SJCRH30 (cell line): ENCODE measurements at regions not wholly inside any gene's neighbourhood (a gene's known extent, or its start where the extent isn't known, plus 50 kb on each side); places are given as distances from the start of the nearest gene placed in this dataset.
A peak's percentile ranks its signal among the peaks of the same experiment; 100 is the strongest.
"Not testable (repeated sequence)": the region's sequence is repeated elsewhere in the genome, so short reads cannot be mapped to it uniquely, and the experiment has no call there.

ENCODE experiments used
- DNase-seq, 2 experiments: peaks; one replicate each; pipeline ENCODE4 v3.0.0-alpha.2; 2015 to 2020
- H3K27ac ChIP-seq: fragments of 250-450 bp; sonication (Bioruptor Pico); 2 replicates; pipeline ENCODE4 v1.5.1; 2020; ENCODE audit warnings: mild to moderate bottlenecking, moderate library complexity
- H3K27me3 ChIP-seq: fragments of 250-450 bp; sonication (Bioruptor Pico); 2 replicates; pipeline ENCODE4 v1.5.1; 2020; ENCODE audit warnings: mild to moderate bottlenecking, moderate library complexity
- H3K36me3 ChIP-seq: fragments of 250-450 bp; sonication (Bioruptor Pico); 2 replicates; pipeline ENCODE4 v1.5.1; 2020; ENCODE audit warnings: mild to moderate bottlenecking, moderate library complexity
- H3K4me1 ChIP-seq: fragments of 250-450 bp; sonication (Bioruptor Pico); 2 replicates; pipeline ENCODE4 v1.5.1; 2020; ENCODE audit warnings: mild to moderate bottlenecking, moderate library complexity
- H3K4me3 ChIP-seq: fragments of 250-450 bp; sonication (Bioruptor Pico); 2 replicates; pipeline ENCODE4 v1.5.1; 2020; ENCODE audit warnings: mild to moderate bottlenecking, moderate library complexity
- H3K9me3 ChIP-seq: fragments of 250-450 bp; sonication (Bioruptor Pico); replicated peaks from 2 replicates; pipeline ENCODE4 v1.5.1; 2020; ENCODE audit warnings: mild to moderate bottlenecking, moderate library complexity

DNA sequence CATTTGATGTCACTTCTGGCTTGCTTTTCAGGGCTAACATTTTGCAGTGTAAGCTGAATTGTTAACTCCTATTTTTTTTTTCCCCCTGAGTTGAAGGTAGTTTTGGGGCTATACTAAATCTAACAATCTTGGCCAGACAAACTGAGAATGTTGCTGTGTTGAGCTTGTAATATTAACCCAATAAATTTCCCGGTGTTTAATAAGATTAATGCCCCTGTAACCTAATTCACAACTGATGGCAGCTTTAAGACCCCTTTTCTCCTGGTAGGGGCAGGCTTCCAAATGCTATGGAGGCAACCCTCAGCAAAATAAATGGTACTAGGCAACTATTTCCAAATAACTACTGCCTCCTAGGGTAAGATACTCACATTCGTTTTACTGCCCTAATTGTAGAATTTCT, 549.6 kb upstream of the KIF2B start:
- H3K27me3 ChIP-seq = no peaks in the 10 kb centered on the region
- H3K4me3 ChIP-seq = no peak overlapping the region
- H3K27ac ChIP-seq = no peak overlapping the region
- no peak for DNase-seq
- H3K36me3 ChIP-seq = no peaks in the 10 kb centered on the region
- no peaks in the 10 kb centered on the region for H3K9me3 ChIP-seq
- H3K4me1 ChIP-seq = no peaks in the 10 kb centered on the region

- Histone ChIP-seq H3K9me3 (no peaks in the 10 kb centered on the region), H3K4me3 (no peak overlapping the region), H3K27ac (no peak overlapping the region), H3K36me3 (no peaks in the 10 kb centered on the region), H3K27me3 (no peaks in the 10 kb centered on the region), H3K4me1 (no peaks in the 10 kb centered on the region)
- no peak for DNase-seq
Measured at GRCh38 chr17:53270936-53271335, 551.8 kb upstream of the KIF2B start.

DNA sequence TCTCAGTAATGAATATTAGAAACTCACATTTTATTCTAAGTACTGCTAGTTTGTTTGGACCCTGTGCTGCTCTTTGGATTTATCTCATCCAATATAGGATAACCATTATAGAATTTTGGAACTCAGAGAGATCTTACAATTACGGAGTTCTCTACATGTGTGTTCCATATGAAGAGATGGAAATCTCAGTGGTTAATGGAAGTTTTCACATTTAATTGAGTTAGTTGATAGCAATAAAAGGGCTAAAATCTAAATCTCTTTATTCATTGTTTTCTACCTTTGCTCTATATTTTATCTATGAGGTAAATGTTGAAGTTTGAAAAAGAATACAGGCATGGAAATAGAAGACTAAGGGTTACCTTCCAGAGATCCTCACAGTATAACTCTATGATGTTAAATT, 558.0 kb upstream of the KIF2B start:
- Histone ChIP-seq H3K27ac (no peak overlapping the region), H3K27me3 (no peaks in the 10 kb centered on the region), H3K4me1 (no peaks in the 10 kb centered on the region), H3K4me3 (no peak overlapping the region), H3K9me3 (no peaks in the 10 kb centered on the region), H3K36me3 (no peaks in the 10 kb centered on the region)
- DNase-seq = no peak

DNA sequence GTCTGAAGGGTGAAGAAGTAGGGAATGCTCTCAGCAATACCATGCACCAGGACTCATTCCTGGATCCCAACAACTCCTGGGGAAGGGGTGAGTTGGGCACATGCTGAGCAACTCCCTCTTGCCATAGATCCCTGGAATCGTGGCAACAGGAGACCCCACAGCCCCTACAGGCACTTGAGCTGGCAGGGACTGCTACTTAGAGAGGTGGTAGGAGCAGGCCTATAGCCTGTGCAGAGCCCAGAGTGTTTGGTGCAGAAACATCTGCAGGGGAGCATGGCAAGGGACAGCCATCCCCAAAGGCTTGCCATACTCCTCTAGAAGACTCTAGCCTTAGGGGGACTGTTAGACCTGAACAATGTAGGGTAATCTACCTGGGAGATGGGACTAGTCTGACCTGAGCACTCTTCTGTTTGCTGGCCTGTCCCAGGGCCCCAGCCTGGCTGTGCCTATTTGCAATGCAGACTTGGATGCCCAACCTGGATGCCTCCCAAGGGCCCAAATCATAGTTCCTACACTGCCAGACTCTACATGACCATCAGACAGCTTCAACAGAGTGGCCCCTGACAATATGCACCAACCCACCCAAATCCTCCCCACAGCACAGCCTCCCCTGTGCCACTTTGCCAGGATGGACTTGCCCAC, 568.6 kb upstream of the KIF2B start:
- no peak for DNase-seq
- no peaks in the 10 kb centered on the region for H3K4me1 ChIP-seq
- no peaks in the 10 kb centered on the region for H3K9me3 ChIP-seq
- H3K27me3 ChIP-seq = no peaks in the 10 kb centered on the region
- no peaks in the 10 kb centered on the region for H3K36me3 ChIP-seq
- no peak overlapping the region for H3K27ac ChIP-seq
- H3K4me3 ChIP-seq = no peak overlapping the region

DNA sequence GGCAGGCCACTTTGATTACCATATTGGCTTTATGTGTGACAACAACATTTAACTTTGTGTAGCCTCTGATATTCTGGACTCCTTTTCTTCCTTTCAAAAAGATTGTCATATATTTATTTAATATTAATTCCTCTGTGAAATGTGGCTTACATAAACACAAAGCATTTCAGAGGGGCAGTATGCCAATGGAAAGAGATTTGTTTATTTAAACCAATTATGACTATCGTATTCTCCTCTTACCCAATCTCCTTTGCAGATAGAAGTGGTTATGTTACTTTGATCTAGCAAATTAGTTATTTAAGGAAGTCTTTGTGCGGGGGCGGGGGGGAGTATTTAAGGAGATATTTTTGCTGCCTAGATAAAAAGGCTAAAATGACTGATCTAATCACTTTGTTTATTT, 573.7 kb upstream of the KIF2B start:
- Histone ChIP-seq H3K27ac (no peak overlapping the region), H3K4me1 (peaks cover 4% of the 10 kb centered on the region; the same call in 1 of the 2 replicates), H3K27me3 (no peaks in the 10 kb centered on the region), H3K36me3 (no peaks in the 10 kb centered on the region), H3K9me3 (no peaks in the 10 kb centered on the region), H3K4me3 (no peak overlapping the region)
- no peak for DNase-seq

GRCh38 chr17:53234138-53234537, 588.6 kb upstream of the KIF2B start:
- Histone ChIP-seq H3K27me3 (no peaks in the 10 kb centered on the region), H3K27ac (no peak overlapping the region), H3K4me1 (no peaks in the 10 kb centered on the region), H3K36me3 (no peaks in the 10 kb centered on the region), H3K4me3 (no peak overlapping the region), H3K9me3 (no peaks in the 10 kb centered on the region)
- DNase-seq = no peak

DNA sequence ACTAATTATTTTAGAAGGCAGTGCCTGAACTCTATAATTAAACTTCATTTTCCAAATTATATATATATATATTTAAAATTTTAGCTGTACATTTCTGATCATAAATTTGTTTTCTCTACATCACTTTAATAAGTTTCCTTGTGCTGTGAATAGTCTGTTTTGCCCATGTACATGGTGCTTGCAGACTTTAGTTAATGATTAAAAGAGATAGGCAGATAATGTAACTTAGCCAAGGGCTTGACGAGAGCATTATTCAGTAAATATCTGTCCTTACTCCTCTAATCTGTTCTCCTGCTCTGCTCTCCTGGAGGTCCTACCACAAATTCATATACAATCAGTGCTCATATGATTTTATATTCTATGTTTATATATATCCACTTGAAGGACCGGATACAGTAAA, 595.2 kb upstream of the KIF2B start:
- no peaks in the 10 kb centered on the region for H3K4me1 ChIP-seq

DNA sequence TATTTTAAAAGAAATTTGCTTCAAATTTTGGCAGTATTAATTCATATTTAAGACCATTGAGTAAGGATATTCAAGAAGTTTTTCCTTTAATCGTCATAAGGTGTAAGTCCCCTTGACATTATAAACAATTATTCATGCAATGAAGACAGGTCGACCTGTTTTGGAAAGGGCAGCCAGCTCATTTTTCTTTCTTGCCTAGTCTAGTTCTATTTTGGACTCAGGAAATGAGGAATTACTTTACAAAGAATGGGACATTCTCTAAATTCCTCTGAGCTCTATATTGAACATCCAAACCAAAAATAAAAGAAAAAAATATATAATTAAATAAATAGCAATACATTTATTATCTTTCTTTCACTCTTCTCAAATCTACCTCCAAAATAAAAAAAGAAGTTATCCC, 595.6 kb upstream of the KIF2B start:
- no peak overlapping the region for H3K4me3 ChIP-seq
- H3K9me3 ChIP-seq = no peaks in the 10 kb centered on the region
- H3K4me1 ChIP-seq = no peaks in the 10 kb centered on the region
- H3K27ac ChIP-seq = no peak overlapping the region
- DNase-seq = no peak
- H3K36me3 ChIP-seq = no peaks in the 10 kb centered on the region
- H3K27me3 ChIP-seq = no peaks in the 10 kb centered on the region

More for the DNA sequence above, 595.2 kb upstream of the KIF2B start:
- H3K4me3 ChIP-seq = no peak overlapping the region
- H3K27ac ChIP-seq = no peak overlapping the region
- no peaks in the 10 kb centered on the region for H3K27me3 ChIP-seq
- no peaks in the 10 kb centered on the region for H3K9me3 ChIP-seq
- DNase-seq = no peak
- no peaks in the 10 kb centered on the region for H3K36me3 ChIP-seq

DNA sequence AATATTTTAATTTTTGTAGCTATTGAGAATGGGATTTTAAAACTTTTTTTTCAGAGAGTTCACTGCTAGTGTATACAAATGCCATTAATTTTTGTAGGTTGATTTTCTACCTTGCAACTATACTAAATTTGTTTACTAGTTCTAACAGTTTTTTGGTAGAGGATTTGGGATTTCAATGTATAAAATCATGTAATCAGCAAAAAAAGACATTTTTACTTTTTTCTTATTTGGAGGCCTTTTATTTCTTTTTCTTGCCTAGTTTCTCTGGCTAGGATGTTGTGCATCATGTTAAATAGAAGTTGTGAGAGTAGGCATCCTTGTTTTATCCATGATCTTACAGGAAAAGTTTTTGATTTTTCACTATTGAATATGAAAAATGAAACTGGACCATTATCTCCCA, 602.9 kb upstream of the KIF2B start:
- H3K27ac ChIP-seq = no peak overlapping the region
- no peaks in the 10 kb centered on the region for H3K36me3 ChIP-seq
- DNase-seq = no peak
- no peaks in the 10 kb centered on the region for H3K27me3 ChIP-seq
- no peaks in the 10 kb centered on the region for H3K9me3 ChIP-seq
- H3K4me3 ChIP-seq = no peak overlapping the region
- H3K4me1 ChIP-seq = no peaks in the 10 kb centered on the region

GRCh38 chr17:53218723-53219122, 604.0 kb upstream of the KIF2B start:
- no peak overlapping the region for H3K4me3 ChIP-seq
- no peak overlapping the region for H3K27ac ChIP-seq
- H3K36me3 ChIP-seq = no peaks in the 10 kb centered on the region
- H3K4me1 ChIP-seq = no peaks in the 10 kb centered on the region
- DNase-seq = no peak
- H3K9me3 ChIP-seq = no peaks in the 10 kb centered on the region
- H3K27me3 ChIP-seq = no peaks in the 10 kb centered on the region

- no peak overlapping the region for H3K27ac ChIP-seq
- H3K4me3 ChIP-seq = no peak overlapping the region
- no peaks in the 10 kb centered on the region for H3K9me3 ChIP-seq
- DNase-seq = no peak
- H3K4me1 ChIP-seq = no peaks in the 10 kb centered on the region
- no peaks in the 10 kb centered on the region for H3K36me3 ChIP-seq
- H3K27me3 ChIP-seq = no peaks in the 10 kb centered on the region
Measured at GRCh38 chr17:53217311-53217710, 605.4 kb upstream of the KIF2B start.

- not testable (repeated sequence) for H3K9me3 ChIP-seq, DNase-seq, H3K27ac ChIP-seq, H3K4me1 ChIP-seq, H3K4me3 ChIP-seq, H3K27me3 ChIP-seq, H3K36me3 ChIP-seq
Measured at GRCh38 chr17:53208935-53209334, 613.8 kb upstream of the KIF2B start.

- H3K9me3 ChIP-seq = no peaks in the 10 kb centered on the region
- peak overlapping the region; percentile 14; the same call in 1 of the 2 replicates for H3K27ac ChIP-seq
- H3K4me1 ChIP-seq = peaks cover 9% of the 10 kb centered on the region
Measured at GRCh38 chr17:53193044-53193443, 629.7 kb upstream of the KIF2B start.

DNA sequence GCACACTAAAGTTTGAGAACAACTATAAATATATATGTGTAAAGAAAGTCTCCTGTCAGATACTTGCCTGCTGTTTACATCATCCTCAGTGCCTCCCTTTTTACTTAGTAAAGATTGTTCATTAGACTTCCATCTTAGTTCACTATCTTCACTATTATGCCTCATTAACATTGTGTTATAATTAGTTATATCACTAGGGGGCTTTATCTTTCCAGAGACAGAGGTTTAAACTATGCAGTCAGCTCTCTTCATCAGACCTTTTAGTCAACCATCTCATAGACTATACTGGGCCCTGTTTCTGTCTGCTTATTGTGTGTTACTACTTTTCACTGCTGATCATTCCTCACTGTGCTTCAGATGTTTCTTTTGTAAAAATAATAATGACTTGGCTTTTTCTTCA, 630.8 kb upstream of the KIF2B start:
- Histone ChIP-seq H3K4me1 (peaks cover 9% of the 10 kb centered on the region), H3K27me3 (no peaks in the 10 kb centered on the region), H3K4me3 (no peak overlapping the region), H3K27ac (no peak overlapping the region), H3K36me3 (no peaks in the 10 kb centered on the region), H3K9me3 (no peaks in the 10 kb centered on the region)
- peak in 1 of 2 experiments; percentile 7 for DNase-seq

More at GRCh38 chr17:53193044-53193443, 629.7 kb upstream of the KIF2B start:
- no peak overlapping the region for H3K4me3 ChIP-seq
- DNase-seq = peak; percentile 2 to 41
- H3K36me3 ChIP-seq = no peaks in the 10 kb centered on the region
- H3K27me3 ChIP-seq = no peaks in the 10 kb centered on the region

- H3K4me3 ChIP-seq = no peak overlapping the region
- no peaks in the 10 kb centered on the region for H3K27me3 ChIP-seq
- DNase-seq = peak in 1 of 2 experiments; percentile 3
- H3K4me1 ChIP-seq = no peaks in the 10 kb centered on the region
- no peaks in the 10 kb centered on the region for H3K36me3 ChIP-seq
- H3K9me3 ChIP-seq = no peaks in the 10 kb centered on the region
- H3K27ac ChIP-seq = no peak overlapping the region
Measured at GRCh38 chr17:53186001-53186400, 636.7 kb upstream of the KIF2B start.

DNA sequence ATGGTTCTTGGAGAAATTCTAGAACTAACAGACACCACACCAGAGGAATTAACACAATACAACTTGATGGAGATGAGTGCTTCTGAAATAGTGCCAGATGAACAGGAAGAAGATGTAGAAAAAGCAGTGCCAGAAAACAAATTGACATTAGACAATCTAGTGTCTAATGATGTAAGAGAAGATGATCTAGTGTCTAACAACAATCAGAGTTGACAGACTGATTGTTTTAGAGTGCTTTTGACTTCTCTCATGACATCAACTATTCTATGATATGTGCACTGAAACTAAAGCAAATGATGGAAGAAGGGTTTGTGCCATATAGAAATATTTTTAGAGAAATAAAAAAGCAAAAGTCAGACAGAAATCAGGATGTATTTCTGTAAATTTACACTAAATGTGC, 646.1 kb upstream of the KIF2B start:
- Histone ChIP-seq H3K9me3 (no peaks in the 10 kb centered on the region), H3K27me3 (no peaks in the 10 kb centered on the region), H3K4me1 (no peaks in the 10 kb centered on the region), H3K4me3 (no peak overlapping the region), H3K36me3 (no peaks in the 10 kb centered on the region), H3K27ac (no peak overlapping the region)
- no peak for DNase-seq
